ENCODE measurements at regions not wholly inside any gene's neighbourhood (a gene's known extent, or its start where the extent isn't known, plus 50 kb on each side); places are given as distances from the start of the nearest gene placed in this dataset.

GRCh38 chr1:36605942-36606640, 123.4 kb upstream of the CSF3R start:
- TF ChIP-seq CTCF (IDR thresholded peaks at IDR 0.05): no peak
- TF ChIP-seq POLR2A (IDR thresholded peaks at IDR 0.05): no peak
